ENCODE measurements at regions not wholly inside any gene's neighbourhood (a gene's known extent, or its start where the extent isn't known, plus 50 kb on each side); places are given as distances from the start of the nearest gene placed in this dataset.
"Not testable (repeated sequence)": the region's sequence is repeated elsewhere in the genome, so short reads cannot be mapped to it uniquely, and the experiment has no call there.

DNA sequence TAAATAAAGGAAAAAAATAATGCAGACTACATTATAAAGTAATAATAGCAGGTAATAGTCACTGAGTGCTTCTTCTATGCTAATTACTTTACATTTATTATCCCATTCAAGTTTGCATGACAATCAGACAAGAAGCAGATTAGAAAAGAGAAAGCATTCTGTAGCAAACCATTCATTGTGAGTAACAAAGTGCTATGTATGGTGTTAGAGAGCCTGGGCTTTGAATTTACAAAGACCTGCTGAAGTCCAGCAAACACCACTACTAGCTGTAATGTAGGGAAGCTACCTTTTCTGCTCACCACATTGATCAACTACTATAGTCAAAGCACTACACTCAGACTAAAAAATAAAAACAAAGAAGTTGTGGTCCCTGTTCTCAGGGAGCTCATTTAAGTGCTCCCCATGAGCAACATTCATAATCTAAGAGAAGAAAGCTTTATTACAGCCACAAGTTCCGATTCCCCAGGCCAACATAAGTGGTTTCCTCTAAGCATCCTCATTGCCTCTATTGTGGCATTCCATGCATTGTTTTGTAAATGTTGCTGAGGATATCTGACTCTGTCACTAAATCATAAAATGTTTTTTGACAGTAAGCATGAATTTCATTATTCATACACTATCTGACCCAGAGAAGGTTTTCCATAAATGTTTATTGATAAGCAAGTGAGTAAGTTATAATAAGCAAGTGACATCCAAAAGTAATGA lies 108.5 kb downstream of the FOXD4L6 start:
- TF ChIP-seq, protein P1, sequence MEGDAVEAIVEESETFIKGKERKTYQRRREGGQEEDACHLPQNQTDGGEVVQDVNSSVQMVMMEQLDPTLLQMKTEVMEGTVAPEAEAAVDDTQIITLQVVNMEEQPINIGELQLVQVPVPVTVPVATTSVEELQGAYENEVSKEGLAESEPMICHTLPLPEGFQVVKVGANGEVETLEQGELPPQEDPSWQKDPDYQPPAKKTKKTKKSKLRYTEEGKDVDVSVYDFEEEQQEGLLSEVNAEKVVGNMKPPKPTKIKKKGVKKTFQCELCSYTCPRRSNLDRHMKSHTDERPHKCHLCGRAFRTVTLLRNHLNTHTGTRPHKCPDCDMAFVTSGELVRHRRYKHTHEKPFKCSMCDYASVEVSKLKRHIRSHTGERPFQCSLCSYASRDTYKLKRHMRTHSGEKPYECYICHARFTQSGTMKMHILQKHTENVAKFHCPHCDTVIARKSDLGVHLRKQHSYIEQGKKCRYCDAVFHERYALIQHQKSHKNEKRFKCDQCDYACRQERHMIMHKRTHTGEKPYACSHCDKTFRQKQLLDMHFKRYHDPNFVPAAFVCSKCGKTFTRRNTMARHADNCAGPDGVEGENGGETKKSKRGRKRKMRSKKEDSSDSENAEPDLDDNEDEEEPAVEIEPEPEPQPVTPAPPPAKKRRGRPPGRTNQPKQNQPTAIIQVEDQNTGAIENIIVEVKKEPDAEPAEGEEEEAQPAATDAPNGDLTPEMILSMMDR (conservative IDR thresholded peaks at IDR 0.05): not testable (repeated sequence)
- TF ChIP-seq ZFX (IDR thresholded peaks at IDR 0.05): not testable (repeated sequence)
